C4-2B (cell line): ENCODE measurements at regions not wholly inside any gene's neighbourhood (a gene's known extent, or its start where the extent isn't known, plus 50 kb on each side); places are given as distances from the start of the nearest gene placed in this dataset.

Experiments used
- H3K27ac ChIP-seq: fragments of 450-650 bp; 2 replicates; pipeline ENCODE4 v1.5.1; 2017
- CTCF ChIP-seq: fragments of 450-650 bp; conservative IDR thresholded peaks from 2 replicates; pipeline ENCODE4 v1.5.1; 2017; ENCODE audit warnings: mild to moderate bottlenecking
- ZFX ChIP-seq: fragments of 450-650 bp; IDR thresholded peaks from 2 replicates; pipeline ENCODE4 v1.6.1; 2017

GRCh38 chr3:19645093-19645492 lies 288.9 kb downstream of the EFHB start:
- TF ChIP-seq CTCF (no peak), ZFX (no peak)
- no peak overlapping the region for H3K27ac ChIP-seq

- TF ChIP-seq ZFX, result no peak
- TF ChIP-seq CTCF, result no peak
- no peak overlapping the region for H3K27ac ChIP-seq
Observed at GRCh38 chr3:19644405-19644804, 289.6 kb downstream of the EFHB start.

GRCh38 chr3:19641408-19641807 lies 292.6 kb downstream of the EFHB start:
- no peak for TF ChIP-seq ZFX
- H3K27ac ChIP-seq, result no peak overlapping the region

- TF ChIP-seq ZFX (no peak), CTCF (no peak)
- no peak overlapping the region for H3K27ac ChIP-seq
Observed at GRCh38 chr3:19632099-19633074, 301.6 kb downstream of the EFHB start.

- no peak overlapping the region for H3K27ac ChIP-seq
- TF ChIP-seq ZFX (no peak), CTCF (no peak)
Observed at GRCh38 chr3:19598870-19599269, 335.1 kb downstream of the EFHB start.

- H3K27ac ChIP-seq, result no peak overlapping the region
- TF ChIP-seq ZFX (no peak), CTCF (no peak)
Observed at GRCh38 chr3:19596408-19596807, 337.6 kb downstream of the EFHB start.

- TF ChIP-seq CTCF (no peak), ZFX (no peak)
- H3K27ac ChIP-seq, result no peak overlapping the region
Observed at GRCh38 chr3:19595884-19596283, 338.1 kb downstream of the EFHB start.
